HEK293 (cell line): ENCODE measurements at regions not wholly inside any gene's neighbourhood (a gene's known extent, or its start where the extent isn't known, plus 50 kb on each side); places are given as distances from the start of the nearest gene placed in this dataset.

Source experiments
- CTCF ChIA-PET: fragments of 350-600 bp; formaldehyde crosslinking; extraction: SDS; loops from one replicate; lab custom pipeline; 2021; ENCODE audit warnings: antibody characterized with exemption; lab: Yijun Ruan, JAX
- POLR2A ChIA-PET: fragments of 300-600 bp; formaldehyde crosslinking; extraction: SDS; loops from one replicate; lab custom pipeline; 2020; ENCODE audit warnings: antibody characterized with exemption, inconsistent platforms; lab: Yijun Ruan, JAX
- H3K27ac ChIP-seq: fragments of 200-500 bp; sonication (Bioruptor generic); 2 replicates; pipeline ENCODE4 v1.5.1; 2014; ENCODE audit warnings: low read depth, low read length, control low read depth, inconsistent platforms; ENCODE audit errors: extremely low read depth
- H3K36me3 ChIP-seq, 2 experiments: fragments of 200-500 bp in 1 of 2; sonication (Bioruptor generic) in 1 of 2; 1 replicate in 1 of 2; 2 replicates in 1 of 2; pipeline ENCODE4 v1.5.1; 2014 to 2017; ENCODE audit warnings: inconsistent platforms in 2 of 2, low read length in 2 of 2; ENCODE audit not compliant: control insufficient read depth in 2 of 2, insufficient read depth in 1 of 2
- H3K4me1 ChIP-seq: fragments of 200-500 bp; sonication (Bioruptor generic); 2 replicates; pipeline ENCODE4 v1.5.1; 2014; ENCODE audit warnings: mild to moderate bottlenecking, low read length, inconsistent platforms; ENCODE audit not compliant: control insufficient read depth, insufficient read depth
- H3K4me3 ChIP-seq: 2 replicates; pipeline ENCODE4 v1.5.1; 2011; ENCODE audit warnings: low read depth, mild to moderate bottlenecking, control low read depth, low read length, moderate library complexity
- H3K9me3 ChIP-seq: fragments of 200-500 bp; sonication (Bioruptor generic); 2 replicates; pipeline ENCODE4 v1.5.1; 2014; ENCODE audit warnings: low read depth, low read length, inconsistent platforms; ENCODE audit not compliant: control insufficient read depth, insufficient read depth
- GLI4 ChIP-seq: fragments of 450-650 bp; formaldehyde crosslinking; IDR thresholded peaks from 2 replicates; pipeline ENCODE4 v1.5.1; 2016; ENCODE audit warnings: missing biosample characterization, missing genetic modification characterization
- KLF8 ChIP-seq: fragments of 450-650 bp; formaldehyde crosslinking; IDR thresholded peaks from 2 replicates; pipeline ENCODE4 v1.5.1; 2016; ENCODE audit warnings: missing biosample characterization, missing genetic modification characterization
- SCRT2 ChIP-seq: fragments of 450-650 bp; formaldehyde crosslinking; IDR thresholded peaks from 2 replicates; pipeline ENCODE4 v1.5.1; 2016; ENCODE audit warnings: missing biosample characterization, missing genetic modification characterization
- ZBTB20 ChIP-seq: fragments of 450-650 bp; formaldehyde crosslinking; IDR thresholded peaks from 2 replicates; pipeline ENCODE4 v1.5.1; 2016; ENCODE audit warnings: missing biosample characterization, missing genetic modification characterization
- ZFP69B ChIP-seq: fragments of 450-650 bp; formaldehyde crosslinking; IDR thresholded peaks from 2 replicates; pipeline ENCODE4 v1.5.1; 2016; ENCODE audit warnings: missing biosample characterization, missing genetic modification characterization
- ZNF19 ChIP-seq: fragments of 450-650 bp; formaldehyde crosslinking; IDR thresholded peaks from 2 replicates; pipeline ENCODE4; 2016; ENCODE audit warnings: missing biosample characterization, missing genetic modification characterization, low read depth
- ZNF248 ChIP-seq: fragments of 450-650 bp; formaldehyde crosslinking; IDR thresholded peaks from 2 replicates; pipeline ENCODE4 v1.5.1; 2017; ENCODE audit warnings: missing biosample characterization, missing genetic modification characterization
- ZNF354C ChIP-seq: fragments of 450-650 bp; formaldehyde crosslinking; IDR thresholded peaks from 2 replicates; pipeline ENCODE4 v1.5.1; 2016; ENCODE audit warnings: missing biosample characterization, missing genetic modification characterization, low read depth, borderline replicate concordance
- ZNF362 ChIP-seq: fragments of 450-650 bp; formaldehyde crosslinking; IDR thresholded peaks from 2 replicates; pipeline ENCODE4 v1.5.1; 2016; ENCODE audit warnings: missing biosample characterization, missing genetic modification characterization
- ZNF366 ChIP-seq: fragments of 450-650 bp; formaldehyde crosslinking; conservative IDR thresholded peaks from 2 replicates; pipeline ENCODE4 v1.5.1; 2016; ENCODE audit warnings: missing biosample characterization, missing genetic modification characterization
- ZNF37A ChIP-seq: fragments of 450-650 bp; IDR thresholded peaks from 2 replicates; pipeline ENCODE4 v1.5.1; 2018; ENCODE audit warnings: missing biosample characterization, missing genetic modification characterization
- ZNF416 ChIP-seq: fragments of 450-650 bp; formaldehyde crosslinking; IDR thresholded peaks from 2 replicates; pipeline ENCODE4 v1.5.1; 2016; ENCODE audit warnings: missing biosample characterization, missing genetic modification characterization
- ZNF426 ChIP-seq: fragments of 450-650 bp; formaldehyde crosslinking; IDR thresholded peaks from 2 replicates; pipeline ENCODE4 v1.5.1; 2017; ENCODE audit warnings: missing biosample characterization, missing genetic modification characterization, mild to moderate bottlenecking, inconsistent platforms, moderate library complexity
- ZNF488 ChIP-seq: fragments of 450-650 bp; formaldehyde crosslinking; IDR thresholded peaks from 2 replicates; pipeline ENCODE4 v1.5.1; 2016; ENCODE audit warnings: missing biosample characterization, missing genetic modification characterization
- ZNF548 ChIP-seq: fragments of 450-650 bp; formaldehyde crosslinking; IDR thresholded peaks from 2 replicates; pipeline ENCODE4 v1.5.1; 2016; ENCODE audit warnings: missing biosample characterization, missing genetic modification characterization
- ZNF623 ChIP-seq: fragments of 450-650 bp; formaldehyde crosslinking; IDR thresholded peaks from 2 replicates; pipeline ENCODE4 v1.5.1; 2016; ENCODE audit warnings: missing biosample characterization, missing genetic modification characterization
- ZNF624 ChIP-seq: fragments of 450-650 bp; formaldehyde crosslinking; IDR thresholded peaks from 2 replicates; pipeline ENCODE4 v1.5.1; 2017; ENCODE audit warnings: missing biosample characterization, missing genetic modification characterization
- ZNF677 ChIP-seq: fragments of 450-650 bp; IDR thresholded peaks from 2 replicates; pipeline ENCODE4 v1.5.0; 2018; ENCODE audit warnings: missing biosample characterization, mild to moderate bottlenecking, missing genetic modification characterization, moderate library complexity
- ZNF837 ChIP-seq: fragments of 450-650 bp; formaldehyde crosslinking; IDR thresholded peaks from 2 replicates; pipeline ENCODE4 v1.5.1; 2016; ENCODE audit warnings: missing biosample characterization, missing genetic modification characterization
- ZNF843 ChIP-seq: fragments of 450-650 bp; formaldehyde crosslinking; IDR thresholded peaks from 2 replicates; pipeline ENCODE4 v1.5.1; 2016; ENCODE audit warnings: missing biosample characterization, missing genetic modification characterization
- ZSCAN16 ChIP-seq: fragments of 450-650 bp; formaldehyde crosslinking; IDR thresholded peaks from 2 replicates; pipeline ENCODE4 v1.5.1; 2016; ENCODE audit warnings: missing biosample characterization, missing genetic modification characterization
- TF ChIP-seq, protein P1 (sequence below): fragments of 450-650 bp; formaldehyde crosslinking; IDR thresholded peaks from 2 replicates; pipeline ENCODE4 v1.5.1; 2016; ENCODE audit warnings: missing biosample characterization, missing genetic modification characterization

GRCh38 chr4:16353165-16353564 is 126.9 kb upstream of the TAPT1 start:
- Histone ChIP-seq H3K27ac (no peak overlapping the region), H3K4me1 (no peaks in the 10 kb centered on the region), H3K36me3 (no peaks in the 10 kb centered on the region), H3K4me3 (no peak overlapping the region), H3K9me3 (no peaks in the 10 kb centered on the region)
- POLR2A ChIA-PET, result no interaction called here
- TF ChIP-seq ZNF548 (tag by site-specific recombination) (no peak), ZNF624 (tag by site-specific recombination) (no peak), ZNF623 (tag by site-specific recombination) (no peak), ZNF677 (tag by site-specific recombination) (no peak), ZBTB20 (tag by site-specific recombination) (no peak), ZNF426 (tag by site-specific recombination) (no peak), ZNF366 (tag by site-specific recombination) (no peak), GLI4 (tag by site-specific recombination) (no peak), ZNF416 (tag by site-specific recombination) (no peak), ZNF488 (tag by site-specific recombination) (no peak), ZSCAN16 (tag by site-specific recombination) (no peak), ZFP69B (tag by site-specific recombination) (no peak)
- TF ChIP-seq, protein P1, sequence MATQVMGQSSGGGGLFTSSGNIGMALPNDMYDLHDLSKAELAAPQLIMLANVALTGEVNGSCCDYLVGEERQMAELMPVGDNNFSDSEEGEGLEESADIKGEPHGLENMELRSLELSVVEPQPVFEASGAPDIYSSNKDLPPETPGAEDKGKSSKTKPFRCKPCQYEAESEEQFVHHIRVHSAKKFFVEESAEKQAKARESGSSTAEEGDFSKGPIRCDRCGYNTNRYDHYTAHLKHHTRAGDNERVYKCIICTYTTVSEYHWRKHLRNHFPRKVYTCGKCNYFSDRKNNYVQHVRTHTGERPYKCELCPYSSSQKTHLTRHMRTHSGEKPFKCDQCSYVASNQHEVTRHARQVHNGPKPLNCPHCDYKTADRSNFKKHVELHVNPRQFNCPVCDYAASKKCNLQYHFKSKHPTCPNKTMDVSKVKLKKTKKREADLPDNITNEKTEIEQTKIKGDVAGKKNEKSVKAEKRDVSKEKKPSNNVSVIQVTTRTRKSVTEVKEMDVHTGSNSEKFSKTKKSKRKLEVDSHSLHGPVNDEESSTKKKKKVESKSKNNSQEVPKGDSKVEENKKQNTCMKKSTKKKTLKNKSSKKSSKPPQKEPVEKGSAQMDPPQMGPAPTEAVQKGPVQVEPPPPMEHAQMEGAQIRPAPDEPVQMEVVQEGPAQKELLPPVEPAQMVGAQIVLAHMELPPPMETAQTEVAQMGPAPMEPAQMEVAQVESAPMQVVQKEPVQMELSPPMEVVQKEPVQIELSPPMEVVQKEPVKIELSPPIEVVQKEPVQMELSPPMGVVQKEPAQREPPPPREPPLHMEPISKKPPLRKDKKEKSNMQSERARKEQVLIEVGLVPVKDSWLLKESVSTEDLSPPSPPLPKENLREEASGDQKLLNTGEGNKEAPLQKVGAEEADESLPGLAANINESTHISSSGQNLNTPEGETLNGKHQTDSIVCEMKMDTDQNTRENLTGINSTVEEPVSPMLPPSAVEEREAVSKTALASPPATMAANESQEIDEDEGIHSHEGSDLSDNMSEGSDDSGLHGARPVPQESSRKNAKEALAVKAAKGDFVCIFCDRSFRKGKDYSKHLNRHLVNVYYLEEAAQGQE (tag by site-specific recombination), result no peak
- CTCF ChIA-PET, result no interaction called here

GRCh38 chr4:16351161-16351560 is 124.9 kb upstream of the TAPT1 start:
- no peaks in the 10 kb centered on the region for H3K36me3 ChIP-seq
- H3K9me3 ChIP-seq, result no peaks in the 10 kb centered on the region
- H3K4me1 ChIP-seq, result no peaks in the 10 kb centered on the region
- no peak overlapping the region for H3K4me3 ChIP-seq
- CTCF ChIA-PET, result no interaction called here
- TF ChIP-seq ZNF362, result no peak
- no peak for TF ChIP-seq ZNF354C (tag by site-specific recombination)
- TF ChIP-seq ZNF837 (tag by site-specific recombination), result no peak
- TF ChIP-seq ZNF19 (tag by site-specific recombination), result no peak
- TF ChIP-seq SCRT2 (tag by site-specific recombination), result no peak
- no peak for TF ChIP-seq ZNF843
- TF ChIP-seq KLF8 (tag by site-specific recombination), result no peak
- TF ChIP-seq ZNF248 (tag by site-specific recombination), result no peak
- no peak for TF ChIP-seq ZNF37A (tag by site-specific recombination)
- no peak overlapping the region for H3K27ac ChIP-seq
- POLR2A ChIA-PET, result no interaction called here
